WTC11 (cell line): ENCODE measurements at regions not wholly inside any gene's neighbourhood (a gene's known extent, or its start where the extent isn't known, plus 50 kb on each side); places are given as distances from the start of the nearest gene placed in this dataset.

Source experiments
- ATAC-seq: fragments of 200-7000 bp; cut with Tn5 transposase; 2 replicates; pipeline ENCODE4 v1.10.0; 2021; ENCODE audit warnings: mild to moderate bottlenecking, moderate library complexity
- CTCF ChIA-PET: fragments of 300-600 bp; sonication (Branson Sonifier 250); formaldehyde crosslinking; loops from one replicate; lab custom pipeline; 2021; ENCODE audit warnings: antibody characterized with exemption; lab: Charles Lee
- POLR2A ChIA-PET: fragments of 350-600 bp; sonication (Branson Sonifier 250); formaldehyde crosslinking; loops from one replicate; lab custom pipeline; 2021; ENCODE audit warnings: antibody characterized with exemption; lab: Charles Lee
- DNase-seq: peaks from one replicate; pipeline ENCODE4 v3.0.0; 2021; ENCODE audit warnings: low spot score
- H3K27ac Mint-ChIP-seq: 2 replicates; pipeline ENCODE4 v1.8.0; 2021; ENCODE audit warnings: mixed read lengths
- H3K27me3 Mint-ChIP-seq: 2 replicates; pipeline ENCODE4 v1.8.0; 2021; ENCODE audit warnings: low read depth, mild to moderate bottlenecking, moderate library complexity, mixed read lengths
- H3K36me3 Mint-ChIP-seq: 2 replicates; pipeline ENCODE4 v1.8.0; 2021; ENCODE audit warnings: mixed read lengths
- H3K4me1 Mint-ChIP-seq: 2 replicates; pipeline ENCODE4 v1.8.0; 2022; ENCODE audit warnings: mixed read lengths
- H3K4me3 Mint-ChIP-seq: 2 replicates; pipeline ENCODE4 v1.8.0; 2021; ENCODE audit warnings: mild to moderate bottlenecking, moderate library complexity, mixed read lengths
- H3K9me3 Mint-ChIP-seq: 2 replicates; pipeline ENCODE4 v1.8.0; 2021; ENCODE audit warnings: mixed read lengths
- ATF2 ChIP-seq: sonication (generic); formaldehyde crosslinking; IDR thresholded peaks from 2 replicates; pipeline ENCODE4 v1.8.1; 2022; ENCODE audit warnings: low read depth, missing genetic modification reagents, borderline replicate concordance
- CDX4 ChIP-seq: fragments of 250-450 bp; sonication (Bioruptor Pico); IDR thresholded peaks from 2 replicates; pipeline ENCODE4 v1.9.0; 2021; ENCODE audit warnings: moderate library complexity, mild to moderate bottlenecking, inconsistent platforms, borderline replicate concordance
- E2F4 ChIP-seq: sonication (generic); formaldehyde crosslinking; IDR thresholded peaks from 2 replicates; pipeline ENCODE4 v1.8.1; 2022; ENCODE audit warnings: low read depth, mild to moderate bottlenecking, moderate library complexity, missing genetic modification reagents, borderline replicate concordance
- EMX1 ChIP-seq: fragments of 250-450 bp; sonication (Bioruptor Pico); IDR thresholded peaks from 2 replicates; pipeline ENCODE4 v1.8.0; 2021; ENCODE audit warnings: mild to moderate bottlenecking
- ETV6 ChIP-seq: sonication (generic); formaldehyde crosslinking; IDR thresholded peaks from 2 replicates; pipeline ENCODE4 v1.8.1; 2022; ENCODE audit warnings: mild to moderate bottlenecking, missing genetic modification reagents
- FOXJ3 ChIP-seq: sonication (generic); formaldehyde crosslinking; IDR thresholded peaks from 2 replicates; pipeline ENCODE4 v1.9.0; 2021; ENCODE audit warnings: missing genetic modification reagents, mild to moderate bottlenecking, borderline replicate concordance
- FOXK1 ChIP-seq: sonication (generic); formaldehyde crosslinking; IDR thresholded peaks from 2 replicates; pipeline ENCODE4 v1.8.0; 2022; ENCODE audit warnings: mild to moderate bottlenecking, moderate library complexity, missing genetic modification reagents
- KAT7 ChIP-seq: sonication (generic); formaldehyde crosslinking; IDR thresholded peaks from 2 replicates; pipeline ENCODE4 v1.8.1; 2023; ENCODE audit warnings: missing genetic modification reagents, mild to moderate bottlenecking, borderline replicate concordance
- OVOL2 ChIP-seq: fragments of 250-450 bp; sonication (Bioruptor Pico); IDR thresholded peaks from 2 replicates; pipeline ENCODE4 v1.9.0; 2021; ENCODE audit warnings: mild to moderate bottlenecking, borderline replicate concordance
- ZNF425 ChIP-seq: fragments of 250-450 bp; sonication (Bioruptor Pico); conservative IDR thresholded peaks from 2 replicates; pipeline ENCODE4 v1.9.0; 2021; ENCODE audit warnings: mild to moderate bottlenecking
- ZSCAN18 ChIP-seq: fragments of 250-450 bp; sonication (Bioruptor Pico); IDR thresholded peaks from 2 replicates; pipeline ENCODE4 v2.1.2; 2022; ENCODE audit warnings: mild to moderate bottlenecking, moderate library complexity
- TF ChIP-seq, protein P1 (sequence below): fragments of 250-450 bp; sonication (Bioruptor Pico); IDR thresholded peaks from 2 replicates; pipeline ENCODE4 v1.9.0; 2021; ENCODE audit warnings: mild to moderate bottlenecking
- TF ChIP-seq, protein P2 (sequence below): sonication (generic); formaldehyde crosslinking; IDR thresholded peaks from 2 replicates; pipeline ENCODE4 v1.8.1; 2023; ENCODE audit warnings: mild to moderate bottlenecking, moderate library complexity, missing genetic modification reagents
- TF ChIP-seq, protein P3 (sequence below): sonication (generic); formaldehyde crosslinking; IDR thresholded peaks from 2 replicates; pipeline ENCODE4 v1.8.1; 2023; ENCODE audit warnings: mild to moderate bottlenecking, missing genetic modification reagents

- H3K4me1 Mint-ChIP-seq = no peaks in the 10 kb centered on the region
- H3K36me3 Mint-ChIP-seq = no peaks in the 10 kb centered on the region
- no peak for ATAC-seq
- H3K27me3 Mint-ChIP-seq = no peaks in the 10 kb centered on the region
- ChIA-PET CTCF (no interaction called here), POLR2A (no interaction called here)
- no peaks in the 10 kb centered on the region for H3K9me3 Mint-ChIP-seq
- H3K4me3 Mint-ChIP-seq = no peak overlapping the region
- TF ChIP-seq ZNF425 (CRISPR knock-in tag) = no peak
- TF ChIP-seq, protein P1, sequence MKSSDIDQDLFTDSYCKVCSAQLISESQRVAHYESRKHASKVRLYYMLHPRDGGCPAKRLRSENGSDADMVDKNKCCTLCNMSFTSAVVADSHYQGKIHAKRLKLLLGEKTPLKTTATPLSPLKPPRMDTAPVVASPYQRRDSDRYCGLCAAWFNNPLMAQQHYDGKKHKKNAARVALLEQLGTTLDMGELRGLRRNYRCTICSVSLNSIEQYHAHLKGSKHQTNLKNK (CRISPR knock-in tag) = no peak
- no peak for TF ChIP-seq OVOL2
- TF ChIP-seq EMX1 = no peak
- TF ChIP-seq ETV6 (CRISPR knock-in tag) = no peak
- TF ChIP-seq, protein P2, sequence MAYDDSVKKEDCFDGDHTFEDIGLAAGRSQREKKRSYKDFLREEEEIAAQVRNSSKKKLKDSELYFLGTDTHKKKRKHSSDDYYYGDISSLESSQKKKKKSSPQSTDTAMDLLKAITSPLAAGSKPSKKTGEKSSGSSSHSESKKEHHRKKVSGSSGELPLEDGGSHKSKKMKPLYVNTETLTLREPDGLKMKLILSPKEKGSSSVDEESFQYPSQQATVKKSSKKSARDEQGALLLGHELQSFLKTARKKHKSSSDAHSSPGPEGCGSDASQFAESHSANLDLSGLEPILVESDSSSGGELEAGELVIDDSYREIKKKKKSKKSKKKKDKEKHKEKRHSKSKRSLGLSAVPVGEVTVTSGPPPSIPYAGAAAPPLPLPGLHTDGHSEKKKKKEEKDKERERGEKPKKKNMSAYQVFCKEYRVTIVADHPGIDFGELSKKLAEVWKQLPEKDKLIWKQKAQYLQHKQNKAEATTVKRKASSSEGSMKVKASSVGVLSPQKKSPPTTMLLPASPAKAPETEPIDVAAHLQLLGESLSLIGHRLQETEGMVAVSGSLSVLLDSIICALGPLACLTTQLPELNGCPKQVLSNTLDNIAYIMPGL (CRISPR knock-in tag) = no peak
- TF ChIP-seq FOXJ3 (CRISPR knock-in tag) = no peak
- no peak for DNase-seq
- H3K27ac Mint-ChIP-seq = no peak overlapping the region
Observed at GRCh38 chrX:46236411-46236810, 308.8 kb downstream of the ZNF674 start.

GRCh38 chrX:46235778-46236177, 309.4 kb downstream of the ZNF674 start:
- H3K27me3 Mint-ChIP-seq = no peaks in the 10 kb centered on the region
- H3K4me1 Mint-ChIP-seq = no peaks in the 10 kb centered on the region
- ATAC-seq = no peak
- POLR2A ChIA-PET = no interaction called here
- no peaks in the 10 kb centered on the region for H3K9me3 Mint-ChIP-seq
- no peaks in the 10 kb centered on the region for H3K36me3 Mint-ChIP-seq
- CTCF ChIA-PET = no interaction called here
- DNase-seq = no peak
- H3K27ac Mint-ChIP-seq = no peak overlapping the region
- no peak overlapping the region for H3K4me3 Mint-ChIP-seq
- TF ChIP-seq KAT7 (no peak), E2F4 (CRISPR knock-in tag) (no peak), FOXK1 (CRISPR knock-in tag) (no peak), ATF2 (no peak), ZSCAN18 (CRISPR knock-in tag) (no peak), CDX4 (CRISPR knock-in tag) (no peak), ETV6 (CRISPR knock-in tag) (no peak)
- TF ChIP-seq, protein P3, sequence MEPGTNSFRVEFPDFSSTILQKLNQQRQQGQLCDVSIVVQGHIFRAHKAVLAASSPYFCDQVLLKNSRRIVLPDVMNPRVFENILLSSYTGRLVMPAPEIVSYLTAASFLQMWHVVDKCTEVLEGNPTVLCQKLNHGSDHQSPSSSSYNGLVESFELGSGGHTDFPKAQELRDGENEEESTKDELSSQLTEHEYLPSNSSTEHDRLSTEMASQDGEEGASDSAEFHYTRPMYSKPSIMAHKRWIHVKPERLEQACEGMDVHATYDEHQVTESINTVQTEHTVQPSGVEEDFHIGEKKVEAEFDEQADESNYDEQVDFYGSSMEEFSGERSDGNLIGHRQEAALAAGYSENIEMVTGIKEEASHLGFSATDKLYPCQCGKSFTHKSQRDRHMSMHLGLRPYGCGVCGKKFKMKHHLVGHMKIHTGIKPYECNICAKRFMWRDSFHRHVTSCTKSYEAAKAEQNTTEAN (CRISPR knock-in tag) = no peak
